Esophagus muscularis mucosa (tissue), 3 donors: ENCODE measurements at regions not wholly inside any gene's neighbourhood (a gene's known extent, or its start where the extent isn't known, plus 50 kb on each side); places are given as distances from the start of the nearest gene placed in this dataset.

ENCODE experiments used
- CTCF ChIP-seq, 3 experiments: fragments of 200-600 bp in 2 of 3; fragments of 450-650 bp in 1 of 3; sonication (generic) in 2 of 3; IDR thresholded peaks; one replicate each; pipeline ENCODE4 v1.5.1; 2017 to 2019; ENCODE audit warnings: antibody characterized with exemption in 3 of 3, mild to moderate bottlenecking in 2 of 3, moderate library complexity in 1 of 3
- POLR2AphosphoS5 ChIP-seq, 2 donors: sonication (generic); formaldehyde crosslinking; IDR thresholded peaks; one replicate each; pipeline ENCODE4 v1.6.1; 2017; ENCODE audit warnings: antibody characterized with exemption in 2 of 2

- TF ChIP-seq CTCF (IDR thresholded peaks at IDR 0.05): no peak
- TF ChIP-seq POLR2AphosphoS5 (IDR thresholded peaks at IDR 0.05): no peak
Measured at GRCh38 chr12:81956468-81956860, 197.3 kb upstream of the PPFIA2 start.
